Left ventricle myocardium inferior (tissue), 1 donor: ENCODE measurements at regions not wholly inside any gene's neighbourhood (a gene's known extent, or its start where the extent isn't known, plus 50 kb on each side); places are given as distances from the start of the nearest gene placed in this dataset.

ENCODE experiments used
- DNase-seq: peaks from one replicate; pipeline ENCODE4 v3.0.0-alpha.2; 2020
- H3K27ac ChIP-seq: fragments of 200-600 bp; replicated peaks from 2 replicates; pipeline ENCODE4 v1.8.0; 2021
- H3K27me3 ChIP-seq: fragments of 200-600 bp; 2 replicates; pipeline ENCODE4 v1.8.0; 2021; ENCODE audit warnings: low read depth
- H3K36me3 ChIP-seq: fragments of 200-600 bp; 2 replicates; pipeline ENCODE4 v1.8.0; 2021
- H3K4me1 ChIP-seq: fragments of 200-600 bp; 2 replicates; pipeline ENCODE4 v1.8.0; 2021
- H3K4me3 ChIP-seq: fragments of 200-600 bp; 2 replicates; pipeline ENCODE4 v1.8.0; 2021; ENCODE audit warnings: mild to moderate bottlenecking, moderate library complexity
- H3K9me3 ChIP-seq: fragments of 200-600 bp; replicated peaks from 2 replicates; pipeline ENCODE4 v1.8.0; 2021
- CTCF ChIP-seq: fragments of 200-600 bp; IDR thresholded peaks from 2 replicates; pipeline ENCODE4 v1.8.0; 2021; ENCODE audit warnings: antibody characterized with exemption, mild to moderate bottlenecking, borderline replicate concordance
- intact Hi-C: fragments of 100-400 bp; cut with micrococcal nuclease; formaldehyde crosslinking; loops from one replicate; pipeline ENCODE4 v1.11.0; 2022
- donor health status: DM: no; HTN: yes; CAD: no; lungs with severe emphysema.

GRCh38 chr15:37219211-37219701, 118.9 kb upstream of the MEIS2 start:
- intact Hi-C loops: no loop called here
- no peak overlapping the region for H3K4me3 ChIP-seq
- H3K9me3 ChIP-seq: peaks cover 3% of the 10 kb centered on the region
- H3K36me3 ChIP-seq: no peaks in the 10 kb centered on the region
- H3K27ac ChIP-seq: no peak overlapping the region
- no peaks in the 10 kb centered on the region for H3K27me3 ChIP-seq
- H3K4me1 ChIP-seq: no peaks in the 10 kb centered on the region
- DNase-seq: no peak
- no peak for TF ChIP-seq CTCF

GRCh38 chr15:37220949-37221670, 120.8 kb upstream of the MEIS2 start:
- H3K27me3 ChIP-seq: no peaks in the 10 kb centered on the region
- H3K4me3 ChIP-seq: no peak overlapping the region
- TF ChIP-seq CTCF: no peak
- H3K4me1 ChIP-seq: no peaks in the 10 kb centered on the region
- intact Hi-C loops: no loop called here
- no peak for DNase-seq
- no peak overlapping the region for H3K27ac ChIP-seq
- no peaks in the 10 kb centered on the region for H3K36me3 ChIP-seq
- no peaks in the 10 kb centered on the region for H3K9me3 ChIP-seq

GRCh38 chr15:37221671-37222145, 121.4 kb upstream of the MEIS2 start:
- H3K27ac ChIP-seq: no peak overlapping the region
- no peaks in the 10 kb centered on the region for H3K9me3 ChIP-seq
- DNase-seq: no peak
- intact Hi-C loops: no loop called here
- H3K36me3 ChIP-seq: no peaks in the 10 kb centered on the region
- no peak overlapping the region for H3K4me3 ChIP-seq
- no peak for TF ChIP-seq CTCF
- no peaks in the 10 kb centered on the region for H3K4me1 ChIP-seq
- H3K27me3 ChIP-seq: no peaks in the 10 kb centered on the region

- Histone ChIP-seq H3K27ac (no peak overlapping the region), H3K9me3 (no peaks in the 10 kb centered on the region), H3K36me3 (no peaks in the 10 kb centered on the region), H3K4me1 (no peaks in the 10 kb centered on the region), H3K4me3 (no peak overlapping the region), H3K27me3 (no peaks in the 10 kb centered on the region)
- TF ChIP-seq CTCF: no peak
- intact Hi-C loops: no loop called here
- DNase-seq: no peak
Observed at GRCh38 chr15:37223089-37223488, 122.7 kb upstream of the MEIS2 start.

- no peaks in the 10 kb centered on the region for H3K36me3 ChIP-seq
- intact Hi-C loops: no loop called here
- H3K4me3 ChIP-seq: no peak overlapping the region
- no peak for TF ChIP-seq CTCF
- no peak overlapping the region for H3K27ac ChIP-seq
- H3K9me3 ChIP-seq: peaks cover 7% of the 10 kb centered on the region
- no peaks in the 10 kb centered on the region for H3K27me3 ChIP-seq
- no peak for DNase-seq
- no peaks in the 10 kb centered on the region for H3K4me1 ChIP-seq
Observed at GRCh38 chr15:37229855-37230619, 129.7 kb upstream of the MEIS2 start.
